GM19238 (cell line): ENCODE measurements at regions not wholly inside any gene's neighbourhood (a gene's known extent, or its start where the extent isn't known, plus 50 kb on each side); places are given as distances from the start of the nearest gene placed in this dataset.

Source experiments
- DNase-seq: peaks from one replicate; pipeline ENCODE4 v3.0.0; 2011; ENCODE audit warnings: low spot score; ENCODE audit not compliant: insufficient read length

GRCh38 chr9:29773676-29774075 lies 2200.4 kb upstream of the C9orf72 start:
- DNase-seq: no peak

- DNase-seq: no peak
Observed at GRCh38 chr9:29775491-29775890, 2202.2 kb upstream of the C9orf72 start.

- no peak for DNase-seq
Observed at GRCh38 chr9:29778281-29778849, 2205.1 kb upstream of the C9orf72 start.

- DNase-seq: no peak
Observed at GRCh38 chr9:29793970-29794369, 2220.7 kb upstream of the C9orf72 start.

GRCh38 chr9:29796291-29796952 lies 2223.1 kb upstream of the C9orf72 start:
- DNase-seq: no peak

- DNase-seq: no peak
Observed at GRCh38 chr9:29798599-29798998, 2225.3 kb upstream of the C9orf72 start.

GRCh38 chr9:29799227-29799626 lies 2225.9 kb upstream of the C9orf72 start:
- DNase-seq: no peak

- DNase-seq: no peak
Observed at GRCh38 chr9:29800821-29801220, 2227.5 kb upstream of the C9orf72 start.

- DNase-seq: no peak
Observed at GRCh38 chr9:29802454-29802853, 2229.2 kb upstream of the C9orf72 start.

- DNase-seq: no peak
Observed at GRCh38 chr9:29806937-29807618, 2233.8 kb upstream of the C9orf72 start.

- DNase-seq: no peak
Observed at GRCh38 chr9:29816954-29817703, 2243.8 kb upstream of the C9orf72 start.

GRCh38 chr9:29822458-29822857 lies 2249.2 kb upstream of the C9orf72 start:
- DNase-seq: no peak

- DNase-seq: no peak
Observed at GRCh38 chr9:29826421-29826820, 2253.1 kb upstream of the C9orf72 start.

- DNase-seq: no peak
Observed at GRCh38 chr9:29830821-29831220, 2257.5 kb upstream of the C9orf72 start.

- no peak for DNase-seq
Observed at GRCh38 chr9:29838491-29839020, 2265.3 kb upstream of the C9orf72 start.

- no peak for DNase-seq
Observed at GRCh38 chr9:29844251-29844650, 2271.0 kb upstream of the C9orf72 start.

- no peak for DNase-seq
Observed at GRCh38 chr9:29850664-29851063, 2277.4 kb upstream of the C9orf72 start.

- no peak for DNase-seq
Observed at GRCh38 chr9:29861803-29862202, 2288.5 kb upstream of the C9orf72 start.

- no peak for DNase-seq
Observed at GRCh38 chr9:29865764-29866313, 2292.6 kb upstream of the C9orf72 start.

GRCh38 chr9:29866556-29866955 lies 2293.3 kb upstream of the C9orf72 start:
- no peak for DNase-seq

GRCh38 chr9:29873579-29873978 lies 2300.3 kb upstream of the C9orf72 start:
- no peak for DNase-seq

- DNase-seq: no peak
Observed at GRCh38 chr9:29875547-29875946, 2302.3 kb upstream of the C9orf72 start.
